ENCODE measurements at regions not wholly inside any gene's neighbourhood (a gene's known extent, or its start where the extent isn't known, plus 50 kb on each side); places are given as distances from the start of the nearest gene placed in this dataset.

DNA sequence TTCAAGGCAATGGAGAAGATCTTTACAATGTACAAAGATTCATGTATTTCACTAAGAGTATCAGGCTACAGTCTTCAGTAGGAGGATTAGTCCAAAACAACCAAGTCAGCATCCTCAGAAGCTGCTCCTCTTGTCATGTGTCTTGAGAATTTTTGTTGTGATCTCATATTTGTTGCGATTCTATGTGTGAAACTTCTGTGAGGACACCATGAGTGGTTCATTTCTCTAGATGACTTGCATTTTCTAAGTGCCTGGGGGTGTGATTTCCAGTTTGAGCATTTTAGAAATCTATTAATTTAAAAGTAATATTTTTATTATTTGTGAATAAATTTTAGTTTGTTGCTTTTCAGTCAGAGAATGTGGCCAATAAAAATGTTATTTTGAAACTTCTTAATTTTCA, 94.5 kb downstream of the RAP2A start:
- TF ChIP-seq EZH2 (IDR thresholded peaks at IDR 0.05; ENCODE audit: insufficient read depth, poor library complexity, severe bottlenecking) (no peak), EZH2phosphoT487 (IDR thresholded peaks at IDR 0.05; ENCODE audit: insufficient read depth, low read depth) (no peak)
